ENCODE measurements at regions not wholly inside any gene's neighbourhood (a gene's known extent, or its start where the extent isn't known, plus 50 kb on each side); places are given as distances from the start of the nearest gene placed in this dataset.
"Not testable (repeated sequence)": the region's sequence is repeated elsewhere in the genome, so short reads cannot be mapped to it uniquely, and the experiment has no call there.

DNA sequence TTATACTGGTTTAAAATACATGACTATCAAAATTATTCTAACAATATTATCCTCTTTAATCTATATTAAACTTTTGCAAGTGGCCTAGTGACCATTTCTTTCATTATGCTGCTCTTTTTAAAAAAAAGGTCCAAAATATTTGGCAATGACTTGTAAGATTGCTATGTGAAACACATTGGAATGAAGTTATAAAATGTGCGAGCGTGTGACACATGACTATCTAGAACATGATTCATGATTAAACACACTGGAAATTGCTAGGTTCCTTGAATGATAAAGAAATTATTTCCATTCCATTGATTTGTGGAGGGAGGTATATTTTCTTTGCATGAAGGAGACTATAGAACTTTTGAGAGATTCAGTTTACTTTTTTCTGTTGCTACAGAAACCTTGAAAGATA lies 739.1 kb downstream of the DIAPH3 start:
- no peak for TF ChIP-seq YY1 (IDR thresholded peaks at IDR 0.05; ENCODE audit: insufficient read depth, insufficient read length)
- TF ChIP-seq SUZ12 (IDR thresholded peaks at IDR 0.05; ENCODE audit: extremely low read depth, insufficient read depth, insufficient read length) = no peak
- no peak for TF ChIP-seq ZNF274 (IDR thresholded peaks at IDR 0.05; ENCODE audit: low read depth, low read length)
- Histone ChIP-seq H3K27me3 (ENCODE audit: insufficient read depth, insufficient read length) (no peaks in the 10 kb centered on the region), H3K9me3 (ENCODE audit: insufficient read depth, low read length) (no peaks in the 10 kb centered on the region), H3K4me3 (ENCODE audit: insufficient read length, low read depth) (no peak overlapping the region), H3K36me3 (ENCODE audit: insufficient read depth, insufficient read length, low read length) (no peaks in the 10 kb centered on the region), H3K9ac (ENCODE audit: insufficient read length, low read depth) (no peak overlapping the region), H3K4me1 (ENCODE audit: insufficient read depth, insufficient read length) (no peaks in the 10 kb centered on the region)
- no peak for DNase-seq (ENCODE audit: low read depth, low spot score)

- Histone ChIP-seq H3K36me3 (ENCODE audit: insufficient read depth, insufficient read length, low read length) (no peaks in the 10 kb centered on the region), H3K9me3 (ENCODE audit: insufficient read depth, low read length) (no peaks in the 10 kb centered on the region), H3K27me3 (ENCODE audit: insufficient read depth, insufficient read length) (no peaks in the 10 kb centered on the region), H3K4me1 (ENCODE audit: insufficient read depth, insufficient read length) (no peaks in the 10 kb centered on the region), H3K4me3 (ENCODE audit: insufficient read length, low read depth) (no peak overlapping the region), H3K9ac (ENCODE audit: insufficient read length, low read depth) (no peak overlapping the region)
- TF ChIP-seq SUZ12 (IDR thresholded peaks at IDR 0.05; ENCODE audit: extremely low read depth, insufficient read depth, insufficient read length) (no peak), YY1 (IDR thresholded peaks at IDR 0.05; ENCODE audit: insufficient read depth, insufficient read length) (no peak), ZNF274 (IDR thresholded peaks at IDR 0.05; ENCODE audit: low read depth, low read length) (no peak)
- DNase-seq (ENCODE audit: low read depth, low spot score) = no peak
Measured at GRCh38 chr13:59425211-59425741, 738.5 kb downstream of the DIAPH3 start.

DNA sequence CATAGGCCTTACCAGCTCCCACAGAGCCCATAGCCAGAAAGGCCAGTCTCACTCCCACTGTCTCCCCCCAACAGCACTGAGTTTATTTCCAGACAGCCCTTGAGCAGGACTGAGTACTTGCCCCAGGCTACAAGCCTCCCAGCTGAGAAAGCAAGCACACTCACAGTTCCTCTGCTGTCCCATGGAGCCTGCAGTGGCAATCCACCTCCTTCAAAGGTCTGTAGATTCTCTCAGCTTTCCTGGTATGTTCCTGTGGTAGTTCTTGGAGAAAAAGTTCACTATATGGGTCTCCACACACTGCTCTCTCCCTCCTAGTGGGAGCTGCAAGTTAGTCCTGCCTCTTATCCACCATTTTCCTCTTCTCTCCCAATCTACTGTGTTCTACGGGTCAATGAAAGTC lies 728.7 kb downstream of the DIAPH3 start:
- H3K4me1 ChIP-seq (ENCODE audit: insufficient read depth, insufficient read length) = no peaks in the 10 kb centered on the region
- TF ChIP-seq SUZ12 (IDR thresholded peaks at IDR 0.05; ENCODE audit: extremely low read depth, insufficient read depth, insufficient read length) (no peak), YY1 (IDR thresholded peaks at IDR 0.05; ENCODE audit: insufficient read depth, insufficient read length) (no peak)

GRCh38 chr13:59437544-59438301 lies 726.0 kb downstream of the DIAPH3 start:
- Histone ChIP-seq H3K9ac (ENCODE audit: insufficient read length, low read depth) (no peak overlapping the region), H3K4me3 (ENCODE audit: insufficient read length, low read depth) (no peak overlapping the region), H3K4me1 (ENCODE audit: insufficient read depth, insufficient read length) (no peaks in the 10 kb centered on the region), H3K9me3 (ENCODE audit: insufficient read depth, low read length) (no peaks in the 10 kb centered on the region), H3K36me3 (ENCODE audit: insufficient read depth, insufficient read length, low read length) (no peaks in the 10 kb centered on the region), H3K27me3 (ENCODE audit: insufficient read depth, insufficient read length) (no peaks in the 10 kb centered on the region)
- TF ChIP-seq ZNF274 (IDR thresholded peaks at IDR 0.05; ENCODE audit: low read depth, low read length) (no peak), YY1 (IDR thresholded peaks at IDR 0.05; ENCODE audit: insufficient read depth, insufficient read length) (no peak), SUZ12 (IDR thresholded peaks at IDR 0.05; ENCODE audit: extremely low read depth, insufficient read depth, insufficient read length) (no peak)
- DNase-seq (ENCODE audit: low read depth, low spot score) = no peak

More for the DNA sequence above, 728.7 kb downstream of the DIAPH3 start:
- Histone ChIP-seq H3K9me3 (ENCODE audit: insufficient read depth, low read length) (no peaks in the 10 kb centered on the region), H3K4me3 (ENCODE audit: insufficient read length, low read depth) (no peak overlapping the region), H3K9ac (ENCODE audit: insufficient read length, low read depth) (no peak overlapping the region), H3K27me3 (ENCODE audit: insufficient read depth, insufficient read length) (no peaks in the 10 kb centered on the region), H3K36me3 (ENCODE audit: insufficient read depth, insufficient read length, low read length) (no peaks in the 10 kb centered on the region)
- DNase-seq (ENCODE audit: low read depth, low spot score) = no peak

GRCh38 chr13:59439776-59440428 lies 723.8 kb downstream of the DIAPH3 start:
- H3K9me3 ChIP-seq (ENCODE audit: insufficient read depth, low read length) = no peaks in the 10 kb centered on the region
- H3K4me1 ChIP-seq (ENCODE audit: insufficient read depth, insufficient read length) = no peaks in the 10 kb centered on the region
- no peaks in the 10 kb centered on the region for H3K27me3 ChIP-seq (ENCODE audit: insufficient read depth, insufficient read length)
- TF ChIP-seq YY1 (IDR thresholded peaks at IDR 0.05; ENCODE audit: insufficient read depth, insufficient read length) (no peak), SUZ12 (IDR thresholded peaks at IDR 0.05; ENCODE audit: extremely low read depth, insufficient read depth, insufficient read length) (no peak), ZNF274 (IDR thresholded peaks at IDR 0.05; ENCODE audit: low read depth, low read length) (no peak)
- H3K36me3 ChIP-seq (ENCODE audit: insufficient read depth, insufficient read length, low read length) = no peaks in the 10 kb centered on the region
- no peak overlapping the region for H3K9ac ChIP-seq (ENCODE audit: insufficient read length, low read depth)
- no peak for DNase-seq (ENCODE audit: low read depth, low spot score)
- H3K4me3 ChIP-seq (ENCODE audit: insufficient read length, low read depth) = no peak overlapping the region

DNA sequence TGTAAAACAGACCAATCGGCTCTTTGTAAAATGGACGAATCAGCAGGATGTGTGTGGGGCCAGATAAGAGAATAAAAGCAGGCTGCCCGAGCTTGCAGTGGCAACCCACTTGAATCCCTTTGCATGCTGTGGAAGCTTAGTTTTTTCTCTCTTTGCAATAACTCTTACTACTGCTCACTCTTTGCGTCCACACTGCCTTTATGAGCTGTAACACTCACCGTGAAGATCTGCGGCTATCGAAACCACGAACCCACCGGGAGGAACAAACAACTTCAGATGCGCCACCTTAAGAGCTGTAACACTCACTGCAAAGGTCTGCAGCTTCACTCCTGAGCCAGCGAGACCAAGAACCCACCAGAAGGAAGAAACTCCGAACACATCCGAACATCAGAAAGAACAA lies 722.7 kb downstream of the DIAPH3 start:
- H3K4me1 ChIP-seq (ENCODE audit: insufficient read depth, insufficient read length); H3K4me3 ChIP-seq (ENCODE audit: insufficient read length, low read depth); H3K27me3 ChIP-seq (ENCODE audit: insufficient read depth, insufficient read length); H3K36me3 ChIP-seq (ENCODE audit: insufficient read depth, insufficient read length, low read length); H3K9ac ChIP-seq (ENCODE audit: insufficient read length, low read depth); H3K9me3 ChIP-seq (ENCODE audit: insufficient read depth, low read length); DNase-seq (ENCODE audit: low read depth, low spot score): not testable (repeated sequence)

DNA sequence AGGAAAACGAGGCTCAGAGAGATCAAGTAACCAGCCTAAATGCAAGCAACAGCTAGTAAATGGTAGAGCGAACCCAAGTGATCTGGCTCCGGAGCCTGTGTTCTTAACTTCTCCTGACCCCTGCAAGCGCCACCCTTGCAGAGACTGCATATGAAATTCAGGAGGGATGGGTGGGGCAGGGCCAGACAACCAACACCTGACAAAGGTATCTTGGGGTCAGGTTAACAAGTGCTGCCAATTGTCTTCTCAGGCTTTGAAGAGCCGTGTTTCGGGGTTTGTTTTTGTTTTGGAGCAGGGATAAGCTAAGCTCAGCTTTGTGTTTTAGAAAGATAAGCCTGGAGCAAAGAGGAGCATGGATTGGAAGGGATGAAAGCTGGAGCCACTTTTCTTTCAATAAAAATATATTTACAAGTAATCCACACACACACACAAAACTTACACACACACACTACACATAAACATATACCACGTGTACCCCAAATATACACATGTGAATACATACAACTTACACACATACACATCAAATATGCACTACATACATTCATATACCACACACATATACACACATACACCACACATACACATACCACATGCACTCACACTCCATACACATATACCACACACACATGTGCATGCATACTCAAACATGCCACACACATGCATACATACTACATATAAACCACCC lies 722.0 kb downstream of the DIAPH3 start:
- Histone ChIP-seq H3K9ac (ENCODE audit: insufficient read length, low read depth) (no peak overlapping the region), H3K4me1 (ENCODE audit: insufficient read depth, insufficient read length) (no peaks in the 10 kb centered on the region), H3K27me3 (ENCODE audit: insufficient read depth, insufficient read length) (no peaks in the 10 kb centered on the region), H3K36me3 (ENCODE audit: insufficient read depth, insufficient read length, low read length) (no peaks in the 10 kb centered on the region), H3K9me3 (ENCODE audit: insufficient read depth, low read length) (0 out of 2 replicates have a peak, but pooled peaks cover under 1% of the 10 kb centered on the region), H3K4me3 (ENCODE audit: insufficient read length, low read depth) (no peak overlapping the region)
- no peak for TF ChIP-seq ZNF274 (IDR thresholded peaks at IDR 0.05; ENCODE audit: low read depth, low read length)
- TF ChIP-seq SUZ12 (IDR thresholded peaks at IDR 0.05; ENCODE audit: extremely low read depth, insufficient read depth, insufficient read length) = no peak
- TF ChIP-seq YY1 (IDR thresholded peaks at IDR 0.05; ENCODE audit: insufficient read depth, insufficient read length) = no peak
- DNase-seq (ENCODE audit: low read depth, low spot score) = no peak

Data from NT2/D1 (cell line).